ENCODE measurements at regions not wholly inside any gene's neighbourhood (a gene's known extent, or its start where the extent isn't known, plus 50 kb on each side); places are given as distances from the start of the nearest gene placed in this dataset.

DNA sequence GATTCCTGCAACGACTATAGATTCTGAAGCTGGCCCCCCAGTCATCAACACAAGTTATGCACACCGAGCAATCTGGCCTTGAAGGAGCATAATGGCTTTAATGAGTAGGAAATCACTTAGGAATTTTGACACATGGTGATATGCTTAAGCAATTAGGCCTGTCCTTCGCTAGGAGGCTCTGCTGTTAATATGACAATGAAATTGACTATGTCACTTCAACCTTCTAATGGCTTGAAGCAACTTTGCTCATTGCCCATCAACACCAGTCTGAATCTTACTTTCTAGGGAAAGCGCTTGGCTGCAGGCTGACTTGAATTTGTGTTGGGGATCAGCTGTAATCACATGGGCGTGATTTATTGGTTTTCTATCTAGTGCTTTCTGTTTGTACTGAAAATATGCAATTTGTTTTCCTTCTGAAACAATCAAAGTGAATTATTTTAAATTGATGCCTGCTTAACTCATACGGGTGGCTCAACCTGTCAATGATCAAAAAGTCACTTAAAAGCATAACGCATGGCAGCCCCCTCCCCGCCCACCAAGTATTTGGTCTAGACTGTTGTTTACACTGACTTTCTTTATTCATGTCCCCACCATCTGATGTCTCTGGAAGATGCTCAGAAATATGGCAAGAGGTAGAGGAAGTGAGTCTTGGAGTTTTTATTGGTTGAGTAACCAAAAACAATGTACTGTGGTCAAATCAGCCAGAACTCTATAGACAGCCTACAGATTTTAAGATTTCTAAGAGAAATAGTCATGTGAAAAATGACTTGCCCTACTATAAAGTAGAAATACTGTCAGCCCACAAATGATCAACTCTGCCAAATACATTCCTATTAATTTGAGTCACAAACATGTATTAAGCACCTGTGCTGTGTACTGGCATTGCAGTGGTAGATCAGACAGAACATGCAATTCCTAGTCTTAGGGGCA, 344.9 kb downstream of the RBM43 start (continued):
- TF ChIP-seq, protein P1, sequence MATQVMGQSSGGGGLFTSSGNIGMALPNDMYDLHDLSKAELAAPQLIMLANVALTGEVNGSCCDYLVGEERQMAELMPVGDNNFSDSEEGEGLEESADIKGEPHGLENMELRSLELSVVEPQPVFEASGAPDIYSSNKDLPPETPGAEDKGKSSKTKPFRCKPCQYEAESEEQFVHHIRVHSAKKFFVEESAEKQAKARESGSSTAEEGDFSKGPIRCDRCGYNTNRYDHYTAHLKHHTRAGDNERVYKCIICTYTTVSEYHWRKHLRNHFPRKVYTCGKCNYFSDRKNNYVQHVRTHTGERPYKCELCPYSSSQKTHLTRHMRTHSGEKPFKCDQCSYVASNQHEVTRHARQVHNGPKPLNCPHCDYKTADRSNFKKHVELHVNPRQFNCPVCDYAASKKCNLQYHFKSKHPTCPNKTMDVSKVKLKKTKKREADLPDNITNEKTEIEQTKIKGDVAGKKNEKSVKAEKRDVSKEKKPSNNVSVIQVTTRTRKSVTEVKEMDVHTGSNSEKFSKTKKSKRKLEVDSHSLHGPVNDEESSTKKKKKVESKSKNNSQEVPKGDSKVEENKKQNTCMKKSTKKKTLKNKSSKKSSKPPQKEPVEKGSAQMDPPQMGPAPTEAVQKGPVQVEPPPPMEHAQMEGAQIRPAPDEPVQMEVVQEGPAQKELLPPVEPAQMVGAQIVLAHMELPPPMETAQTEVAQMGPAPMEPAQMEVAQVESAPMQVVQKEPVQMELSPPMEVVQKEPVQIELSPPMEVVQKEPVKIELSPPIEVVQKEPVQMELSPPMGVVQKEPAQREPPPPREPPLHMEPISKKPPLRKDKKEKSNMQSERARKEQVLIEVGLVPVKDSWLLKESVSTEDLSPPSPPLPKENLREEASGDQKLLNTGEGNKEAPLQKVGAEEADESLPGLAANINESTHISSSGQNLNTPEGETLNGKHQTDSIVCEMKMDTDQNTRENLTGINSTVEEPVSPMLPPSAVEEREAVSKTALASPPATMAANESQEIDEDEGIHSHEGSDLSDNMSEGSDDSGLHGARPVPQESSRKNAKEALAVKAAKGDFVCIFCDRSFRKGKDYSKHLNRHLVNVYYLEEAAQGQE (IDR thresholded peaks at IDR 0.05; ENCODE audit: unreplicated experiment), result no peak
- TF ChIP-seq STAT1 (IDR thresholded peaks at IDR 0.05; ENCODE audit: unreplicated experiment) (no peak), JUNB (IDR thresholded peaks at IDR 0.05; ENCODE audit: unreplicated experiment) (no peak), POLR2AphosphoS5 (IDR thresholded peaks at IDR 0.05; ENCODE audit: low read depth) (no peak)
- TF ChIP-seq, protein P2, sequence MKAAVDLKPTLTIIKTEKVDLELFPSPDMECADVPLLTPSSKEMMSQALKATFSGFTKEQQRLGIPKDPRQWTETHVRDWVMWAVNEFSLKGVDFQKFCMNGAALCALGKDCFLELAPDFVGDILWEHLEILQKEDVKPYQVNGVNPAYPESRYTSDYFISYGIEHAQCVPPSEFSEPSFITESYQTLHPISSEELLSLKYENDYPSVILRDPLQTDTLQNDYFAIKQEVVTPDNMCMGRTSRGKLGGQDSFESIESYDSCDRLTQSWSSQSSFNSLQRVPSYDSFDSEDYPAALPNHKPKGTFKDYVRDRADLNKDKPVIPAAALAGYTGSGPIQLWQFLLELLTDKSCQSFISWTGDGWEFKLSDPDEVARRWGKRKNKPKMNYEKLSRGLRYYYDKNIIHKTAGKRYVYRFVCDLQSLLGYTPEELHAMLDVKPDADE (IDR thresholded peaks at IDR 0.05), result no peak
- TF ChIP-seq, protein P3, sequence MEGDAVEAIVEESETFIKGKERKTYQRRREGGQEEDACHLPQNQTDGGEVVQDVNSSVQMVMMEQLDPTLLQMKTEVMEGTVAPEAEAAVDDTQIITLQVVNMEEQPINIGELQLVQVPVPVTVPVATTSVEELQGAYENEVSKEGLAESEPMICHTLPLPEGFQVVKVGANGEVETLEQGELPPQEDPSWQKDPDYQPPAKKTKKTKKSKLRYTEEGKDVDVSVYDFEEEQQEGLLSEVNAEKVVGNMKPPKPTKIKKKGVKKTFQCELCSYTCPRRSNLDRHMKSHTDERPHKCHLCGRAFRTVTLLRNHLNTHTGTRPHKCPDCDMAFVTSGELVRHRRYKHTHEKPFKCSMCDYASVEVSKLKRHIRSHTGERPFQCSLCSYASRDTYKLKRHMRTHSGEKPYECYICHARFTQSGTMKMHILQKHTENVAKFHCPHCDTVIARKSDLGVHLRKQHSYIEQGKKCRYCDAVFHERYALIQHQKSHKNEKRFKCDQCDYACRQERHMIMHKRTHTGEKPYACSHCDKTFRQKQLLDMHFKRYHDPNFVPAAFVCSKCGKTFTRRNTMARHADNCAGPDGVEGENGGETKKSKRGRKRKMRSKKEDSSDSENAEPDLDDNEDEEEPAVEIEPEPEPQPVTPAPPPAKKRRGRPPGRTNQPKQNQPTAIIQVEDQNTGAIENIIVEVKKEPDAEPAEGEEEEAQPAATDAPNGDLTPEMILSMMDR (conservative IDR thresholded peaks at IDR 0.05; ENCODE audit: low read depth in 2 of 2), result no peak

GRCh38 chr2:150911766-150912280, 349.8 kb downstream of the RBM43 start:
- ATAC-seq (peak; percentile 75), DNase-seq (ENCODE audit: low spot score) (peak; percentile 19)
- peaks cover 4% of the 10 kb centered on the region; the same call in 1 of the 2 replicates for H3K4me1 ChIP-seq (ENCODE audit: insufficient read depth)
- H3K27me3 Mint-ChIP-seq (ENCODE audit: insufficient read depth, low read depth, poor library complexity), result no peaks in the 10 kb centered on the region
- H3K36me3 Mint-ChIP-seq (ENCODE audit: low read depth), result 0 out of 3 replicates have a peak, but pooled peaks cover 7% of the 10 kb centered on the region
- no peaks in the 10 kb centered on the region for H3K79me2 ChIP-seq (replicated peaks; ENCODE audit: insufficient read depth)
- H3F3A ChIP-seq (replicated peaks; ENCODE audit: low read depth), result no peaks in the 10 kb centered on the region
- peaks cover 9% of the 10 kb centered on the region for H3K4me1 Mint-ChIP-seq
- H3K27me3 ChIP-seq (ENCODE audit: insufficient read depth), result no peaks in the 10 kb centered on the region
- no peaks in the 10 kb centered on the region for H3K36me3 ChIP-seq (ENCODE audit: insufficient read depth)
- no peak overlapping the region for H3K4me3 Mint-ChIP-seq
- H3K27ac Mint-ChIP-seq, result peak overlapping the region; percentile 86
- no peak overlapping the region for H3K4me2 ChIP-seq
- H4K20me1 ChIP-seq (replicated peaks; ENCODE audit: insufficient read depth), result no peaks in the 10 kb centered on the region
- H3K9me2 ChIP-seq (ENCODE audit: insufficient read depth), result peaks cover 11% of the 10 kb centered on the region; the same call in 1 of the 2 replicates
- H3K27ac ChIP-seq (ENCODE audit: low read depth), result peak overlapping the region; percentile 46; the same call in 1 of the 2 replicates
- H2AFZ ChIP-seq, result peak overlapping the region; percentile 86
- H3K9me3 Mint-ChIP-seq, result no peaks in the 10 kb centered on the region; the same call in 2 of the 3 replicates
- TF ChIP-seq, protein P3 (conservative IDR thresholded peaks at IDR 0.05; ENCODE audit: low read depth in 2 of 2), result peak in 1 of 2 experiments; percentile 57; a peak in 2 of 4 replicates
- TF ChIP-seq CREB1 (CRISPR knock-in tag; IDR thresholded peaks at IDR 0.05; ENCODE audit: low read depth), result no peak
- H3K4me3 ChIP-seq, result no peak overlapping the region

Data from GM23338 (cell line).